ENCODE measurements at regions not wholly inside any gene's neighbourhood (a gene's known extent, or its start where the extent isn't known, plus 50 kb on each side); places are given as distances from the start of the nearest gene placed in this dataset.

- in situ Hi-C loops (cut with MboI; ENCODE audit: low pct_unique_long_range_greater_than_20kb, low sequenced_read_pairs, unreplicated experiment): no loop called here
- no peak for DNase-seq (ENCODE audit: low spot score)
- TF ChIP-seq CTCF (IDR thresholded peaks at IDR 0.05; ENCODE audit: extremely low read depth, insufficient read depth, missing control alignments): no peak
Measured at GRCh38 chr4:61070269-61070668, 129.9 kb upstream of the ADGRL3 start.

GRCh38 chr4:61079427-61079826, 120.7 kb upstream of the ADGRL3 start:
- DNase-seq (ENCODE audit: low spot score): no peak
- no peak for TF ChIP-seq CTCF (IDR thresholded peaks at IDR 0.05; ENCODE audit: extremely low read depth, insufficient read depth, missing control alignments)
- in situ Hi-C loops (cut with MboI; ENCODE audit: low pct_unique_long_range_greater_than_20kb, low sequenced_read_pairs, unreplicated experiment): no loop called here

- in situ Hi-C loops (cut with MboI; ENCODE audit: low pct_unique_long_range_greater_than_20kb, low sequenced_read_pairs, unreplicated experiment): no loop called here
- TF ChIP-seq CTCF (IDR thresholded peaks at IDR 0.05; ENCODE audit: extremely low read depth, insufficient read depth, missing control alignments): no peak
- DNase-seq (ENCODE audit: low spot score): no peak
Measured at GRCh38 chr4:61079976-61080375, 120.2 kb upstream of the ADGRL3 start.

- in situ Hi-C loops (cut with MboI; ENCODE audit: low pct_unique_long_range_greater_than_20kb, low sequenced_read_pairs, unreplicated experiment): no loop called here
- no peak for DNase-seq (ENCODE audit: low spot score)
- TF ChIP-seq CTCF (IDR thresholded peaks at IDR 0.05; ENCODE audit: extremely low read depth, insufficient read depth, missing control alignments): no peak
Measured at GRCh38 chr4:61085534-61085933, 114.6 kb upstream of the ADGRL3 start.

GRCh38 chr4:61086357-61086756, 113.8 kb upstream of the ADGRL3 start:
- in situ Hi-C loops (cut with MboI; ENCODE audit: low pct_unique_long_range_greater_than_20kb, low sequenced_read_pairs, unreplicated experiment): no loop called here

GRCh38 chr4:61086979-61087378, 113.1 kb upstream of the ADGRL3 start:
- DNase-seq (ENCODE audit: low spot score): no peak
- no peak for TF ChIP-seq CTCF (IDR thresholded peaks at IDR 0.05; ENCODE audit: extremely low read depth, insufficient read depth, missing control alignments)
- in situ Hi-C loops (cut with MboI; ENCODE audit: low pct_unique_long_range_greater_than_20kb, low sequenced_read_pairs, unreplicated experiment): no loop called here

More at GRCh38 chr4:61086357-61086756, 113.8 kb upstream of the ADGRL3 start:
- DNase-seq (ENCODE audit: low spot score): no peak
- no peak for TF ChIP-seq CTCF (IDR thresholded peaks at IDR 0.05; ENCODE audit: extremely low read depth, insufficient read depth, missing control alignments)

Measured in GM13977 (cell line).